Transverse colon (tissue), 4 donors: ENCODE measurements at regions not wholly inside any gene's neighbourhood (a gene's known extent, or its start where the extent isn't known, plus 50 kb on each side); places are given as distances from the start of the nearest gene placed in this dataset.

Experiments used
- DNase-seq: peaks from one replicate; pipeline ENCODE4 v3.0.0-alpha.2; 2019
- H3K27ac ChIP-seq, 4 donors: fragments of 200-600 bp; sonication (generic); 2 replicates each; pipeline ENCODE4 v1.5.1; 2016 to 2018; ENCODE audit warnings: inconsistent platforms in 4 of 4
- H3K27me3 ChIP-seq: fragments of 200-600 bp; sonication (generic); 2 replicates; pipeline ENCODE4 v1.5.1; 2017; ENCODE audit warnings: inconsistent platforms
- H3K36me3 ChIP-seq, 4 donors: fragments of 200-600 bp; sonication (generic); 2 replicates each; pipeline ENCODE4 v1.5.1; 2017 to 2019; ENCODE audit warnings: inconsistent platforms in 4 of 4
- H3K4me1 ChIP-seq, 4 donors: fragments of 200-600 bp; sonication (generic); 2 replicates each; pipeline ENCODE4 v1.5.1; 2017 to 2020; ENCODE audit warnings: inconsistent platforms in 4 of 4
- H3K4me3 ChIP-seq, 4 donors: fragments of 200-600 bp; sonication (generic); 1 replicate in 1 of 4; 2 replicates in 3 of 4; pipeline versions ENCODE4 v1.5.1 to v1.6.1; 2017 to 2019; ENCODE audit warnings: inconsistent platforms in 4 of 4
- H3K9me3 ChIP-seq, 2 donors: fragments of 200-600 bp; sonication (generic); 2 replicates each; pipeline ENCODE4 v1.5.1; 2017 to 2019; ENCODE audit warnings: inconsistent platforms in 2 of 2
- CTCF ChIP-seq, 5 experiments: fragments of 200-600 bp in 3 of 5; fragments of 450-650 bp in 2 of 5; sonication (generic) in 3 of 5; IDR thresholded peaks; 1 replicate in 2 of 5; 2 replicates in 3 of 5; pipeline ENCODE4 v1.5.1; 2016 to 2017; ENCODE audit warnings: antibody characterized with exemption in 5 of 5, inconsistent platforms in 3 of 5, mild to moderate bottlenecking in 2 of 5, moderate library complexity in 1 of 5
- EP300 ChIP-seq: sonication (generic); formaldehyde crosslinking; IDR thresholded peaks from one replicate; pipeline ENCODE4 v1.6.1; 2017; ENCODE audit warnings: antibody characterized with exemption, low read depth
- POLR2A ChIP-seq: fragments of 450-650 bp; IDR thresholded peaks from one replicate; pipeline ENCODE4 v1.6.1; 2016; ENCODE audit warnings: antibody characterized with exemption, mild to moderate bottlenecking, moderate library complexity
- POLR2AphosphoS5 ChIP-seq, 3 donors: sonication (generic); formaldehyde crosslinking; IDR thresholded peaks; one replicate each; pipeline ENCODE4 v1.6.1; 2016; ENCODE audit warnings: antibody characterized with exemption in 3 of 3
- WGBS, 2 donors: methylation state at CpG; one replicate each; pipeline ENCODE4 v1.1.5; 2018; ENCODE audit warnings: low coverage in 1 of 2; 5-methylcytosine and 5-hydroxymethylcytosine counted together
- in situ Hi-C, 4 donors: fragments of 200-750 bp; cut with MboI; loops; one replicate each; pipeline versions ENCODE4 v1.15.0 to v1.15.1; 2017; ENCODE audit warnings: low sequenced_read_pairs in 3 of 4, low pct_ligation_motif_present in 1 of 4, low pct_unique_long_range_greater_than_20kb in 1 of 4
- intact Hi-C: fragments of 100-400 bp; cut with DNase I; formaldehyde crosslinking; loops from one replicate; pipeline ENCODE4 v1.15.1; 2023; ENCODE audit warnings: low total_unique reads

GRCh38 chrY:8535704-8536103 lies 801.6 kb upstream of the TSPY4 start:
- DNase-seq: no peak
- TF ChIP-seq EP300 (no peak), POLR2A (no peak), POLR2AphosphoS5 (IDR thresholded peaks at IDR 0.05) (no peak), CTCF (IDR thresholded peaks at IDR 0.05) (no peak)
- Histone ChIP-seq H3K4me1 (no peaks in the 10 kb centered on the region), H3K36me3 (no peaks in the 10 kb centered on the region), H3K4me3 (no peak overlapping the region), H3K27ac (no peak overlapping the region), H3K9me3 (no peaks in the 10 kb centered on the region), H3K27me3 (no peaks in the 10 kb centered on the region)
- WGBS, 2 donors: no CpG with 5 or more reads among the region's 6 CpGs
- intact Hi-C loops (no loop called here), in situ Hi-C loops (no loop called here)

GRCh38 chrY:8536277-8536676 lies 801.0 kb upstream of the TSPY4 start:
- DNase-seq: no peak
- in situ Hi-C loops (no loop called here), intact Hi-C loops (no loop called here)
- Histone ChIP-seq H3K36me3 (no peaks in the 10 kb centered on the region), H3K27me3 (no peaks in the 10 kb centered on the region), H3K4me1 (no peaks in the 10 kb centered on the region), H3K4me3 (no peak overlapping the region), H3K9me3 (no peaks in the 10 kb centered on the region), H3K27ac (no peak overlapping the region)
- TF ChIP-seq POLR2A (no peak), EP300 (no peak), CTCF (IDR thresholded peaks at IDR 0.05) (no peak), POLR2AphosphoS5 (IDR thresholded peaks at IDR 0.05) (no peak)
- WGBS, 2 donors: no CpG with 5 or more reads among the region's 2 CpGs

GRCh38 chrY:8541306-8541705 lies 796.0 kb upstream of the TSPY4 start:
- no peaks in the 10 kb centered on the region for H3K36me3 ChIP-seq
- intact Hi-C loops (no loop called here), in situ Hi-C loops (no loop called here)
- no peaks in the 10 kb centered on the region for H3K4me1 ChIP-seq
- H3K27me3 ChIP-seq: no peaks in the 10 kb centered on the region
- DNase-seq: no peak
- TF ChIP-seq CTCF (IDR thresholded peaks at IDR 0.05): no peak
- no peak for TF ChIP-seq POLR2AphosphoS5 (IDR thresholded peaks at IDR 0.05)
- no peak overlapping the region for H3K4me3 ChIP-seq
- no peaks in the 10 kb centered on the region for H3K9me3 ChIP-seq
- H3K27ac ChIP-seq: no peak overlapping the region
- 75% methylated on average over 2 of the region's 4 CpGs; no CpG with 5 or more reads in 1 of the 2 donors for WGBS, 2 donors

DNA sequence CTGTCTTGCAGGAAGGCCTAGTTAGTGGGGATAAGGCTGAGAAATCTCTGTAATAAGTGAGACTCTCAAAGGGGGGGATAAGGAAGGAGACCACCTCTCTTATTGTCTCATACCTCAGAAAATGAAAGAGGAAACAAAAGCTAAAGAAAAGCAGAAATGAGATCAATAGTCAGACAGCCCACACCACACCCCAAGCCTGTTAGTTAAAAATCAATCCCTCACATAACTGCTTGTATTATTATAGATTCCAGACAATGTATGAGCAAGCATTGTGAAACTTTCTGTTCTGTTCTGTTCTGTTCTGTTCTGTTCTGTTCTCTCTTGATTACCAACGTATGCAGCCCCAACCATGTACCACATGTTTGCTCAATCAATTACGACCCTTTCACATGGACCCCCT lies 792.5 kb upstream of the TSPY4 start:
- H3K36me3 ChIP-seq: no peaks in the 10 kb centered on the region
- TF ChIP-seq POLR2AphosphoS5 (IDR thresholded peaks at IDR 0.05) (no peak), EP300 (no peak), CTCF (IDR thresholded peaks at IDR 0.05) (no peak), POLR2A (no peak)
- no peaks in the 10 kb centered on the region for H3K27me3 ChIP-seq
- no peaks in the 10 kb centered on the region for H3K4me1 ChIP-seq
- no peaks in the 10 kb centered on the region for H3K9me3 ChIP-seq
- no peak overlapping the region for H3K4me3 ChIP-seq
- no peak overlapping the region for H3K27ac ChIP-seq
- DNase-seq: no peak
- WGBS, 2 donors: 40% methylated on average over 1 of the region's 2 CpGs; no CpG with 5 or more reads in 1 of the 2 donors
- intact Hi-C loops: no loop called here
- in situ Hi-C loops: no loop called here
